Endothelial cell of umbilical vein (primary cell): ENCODE measurements at regions not wholly inside any gene's neighbourhood (a gene's known extent, or its start where the extent isn't known, plus 50 kb on each side); places are given as distances from the start of the nearest gene placed in this dataset.

Experiments used
- BruUV-seq: library from RNA; stranded (reverse); fragments of 400-500 nt; replicated peaks from 2 replicates; lab custom pipeline; 2021; lab: Mats Ljungman, UMichigan
- CTCF ChIA-PET: fragments of 300-600, 350-600 bp; sonication (Branson Sonifier 250); formaldehyde crosslinking; loops from one replicate; lab custom pipeline; 2021; ENCODE audit warnings: antibody characterized with exemption, inconsistent platforms; lab: Charles Lee
- POLR2A ChIA-PET: fragments of 300-600, 350-600 bp; sonication (Branson Sonifier 250); formaldehyde crosslinking; loops from one replicate; lab custom pipeline; 2021; ENCODE audit warnings: antibody characterized with exemption, inconsistent platforms; lab: Charles Lee
- DNase-seq: peaks from one replicate; pipeline ENCODE4 v3.0.0-alpha.2; 2011; ENCODE audit warnings: low read depth, low spot score
- FAIRE-seq: peaks from 2 replicates; lab custom pipeline; 2011; peaks lifted over from hg19 to GRCh38; lab: Jason Lieb, UNC
- H2AFZ ChIP-seq: 2 replicates; pipeline ENCODE4 v1.6.0; 2012; ENCODE audit warnings: low read depth, low read length, control low read depth, inconsistent platforms
- H3K27ac ChIP-seq: 2 replicates; pipeline ENCODE4 v1.5.1; 2011; ENCODE audit warnings: low read depth, mild to moderate bottlenecking, control low read depth, low read length, moderate library complexity; ENCODE audit not compliant: insufficient read depth
- H3K27me3 ChIP-seq, 2 experiments: 2 replicates each; pipeline versions ENCODE4 v1.6.0 to v1.6.1; 2011; ENCODE audit warnings: low read length in 2 of 2, mixed read lengths in 1 of 2; ENCODE audit not compliant: control insufficient read depth in 2 of 2, insufficient read depth in 2 of 2
- H3K36me3 ChIP-seq, 2 experiments: 2 replicates in 1 of 2; 3 replicates in 1 of 2; pipeline ENCODE4 v1.5.1; 2011; ENCODE audit warnings: low read length in 2 of 2, mild to moderate bottlenecking in 1 of 2, moderate library complexity in 1 of 2; ENCODE audit not compliant: control insufficient read depth in 2 of 2, insufficient read depth in 2 of 2; ENCODE audit errors: extremely low read depth in 1 of 2
- H3K4me1 ChIP-seq: 3 replicates; pipeline ENCODE4 v1.5.1; 2011; ENCODE audit warnings: mild to moderate bottlenecking, low read length; ENCODE audit not compliant: control insufficient read depth, insufficient read depth; ENCODE audit errors: extremely low read depth
- H3K4me2 ChIP-seq: 2 replicates; pipeline ENCODE4 v1.6.1; 2011; ENCODE audit warnings: low read length, control low read depth, mixed read lengths; ENCODE audit not compliant: insufficient read depth
- H3K4me3 ChIP-seq, 3 experiments: fragments of 200-600 bp in 1 of 3; sonication (generic), shearing (Covaris generic) in 1 of 3; replicated peaks in 1 of 3; 2 replicates each; pipeline ENCODE4 v1.5.1; 2011 to 2016; ENCODE audit warnings: control low read depth in 3 of 3, low read length in 3 of 3, mild to moderate bottlenecking in 2 of 3, inconsistent platforms in 1 of 3, low read depth in 1 of 3, moderate library complexity in 1 of 3; ENCODE audit not compliant: insufficient read depth in 1 of 3
- H3K79me2 ChIP-seq: 2 replicates; pipeline ENCODE4 v1.6.0; 2012; ENCODE audit warnings: low read length, inconsistent platforms; ENCODE audit not compliant: control insufficient read depth, insufficient read depth
- H3K9ac ChIP-seq: replicated peaks from 2 replicates; pipeline ENCODE3; 2011; ENCODE audit warnings: low read length, control low read depth; ENCODE audit not compliant: insufficient read depth; ENCODE audit errors: extremely low read depth
- H3K9me1 ChIP-seq: replicated peaks from 3 replicates; pipeline ENCODE4 v1.6.0; 2011; ENCODE audit warnings: mild to moderate bottlenecking, low read length; ENCODE audit not compliant: control insufficient read depth, insufficient read depth; ENCODE audit errors: extremely low read depth
- H3K9me3 ChIP-seq: replicated peaks from 2 replicates; pipeline ENCODE4 v1.5.1; 2012; ENCODE audit warnings: low read length, inconsistent platforms; ENCODE audit not compliant: control insufficient read depth, insufficient read depth
- H4K20me1 ChIP-seq: replicated peaks from 2 replicates; pipeline ENCODE3; 2011; ENCODE audit warnings: mild to moderate bottlenecking, low read length; ENCODE audit not compliant: control insufficient read depth, insufficient read depth; ENCODE audit errors: extremely low read depth
- EZH2 ChIP-seq: IDR thresholded peaks from 2 replicates; pipeline ENCODE4 v1.6.1; 2012; ENCODE audit warnings: borderline replicate concordance, low read depth, mild to moderate bottlenecking, moderate library complexity, low read length, inconsistent platforms; ENCODE audit not compliant: severe bottlenecking
- FOS ChIP-seq: IDR thresholded peaks from 2 replicates; pipeline ENCODE4 v1.6.1; 2011; ENCODE audit warnings: mild to moderate bottlenecking, low read length, moderate library complexity, borderline replicate concordance; ENCODE audit not compliant: insufficient read depth
- GATA2 ChIP-seq: IDR thresholded peaks from 2 replicates; pipeline ENCODE4 v1.7.0; 2011; ENCODE audit warnings: low read depth, mild to moderate bottlenecking, moderate library complexity, mixed read lengths, low read length; ENCODE audit not compliant: insufficient read length, insufficient read depth
- JUN ChIP-seq: IDR thresholded peaks from 2 replicates; pipeline ENCODE4 v1.6.1; 2011; ENCODE audit warnings: borderline replicate concordance, low read depth; ENCODE audit not compliant: insufficient read length, insufficient read depth
- MAX ChIP-seq: IDR thresholded peaks from 2 replicates; pipeline ENCODE4 v1.6.1; 2011; ENCODE audit not compliant: insufficient read depth, insufficient read length
- MYC ChIP-seq: IDR thresholded peaks from one replicate; pipeline ENCODE4 v1.6.1; 2011; ENCODE audit warnings: mild to moderate bottlenecking, low read depth, low read length
- POLR2A ChIP-seq: IDR thresholded peaks from 2 replicates; pipeline ENCODE4 v1.6.1; 2012; ENCODE audit warnings: low read depth, mild to moderate bottlenecking, control low read depth, low read length
- POLR2AphosphoS5 ChIP-seq: IDR thresholded peaks from 2 replicates; pipeline ENCODE4 v1.6.1; 2012; ENCODE audit warnings: low read depth, mild to moderate bottlenecking, control low read depth, low read length, moderate library complexity; ENCODE audit not compliant: insufficient read depth
- dilution Hi-C: fragments of 300-500 bp; cut with MboI; formaldehyde crosslinking; loops from one replicate; pipeline ENCODE4 v1.15.0; 2019; ENCODE audit warnings: low sequenced_read_pairs; ENCODE audit not compliant: extremely low pct_ligation_motif_present
- intact Hi-C: fragments of 100-400 bp; cut with micrococcal nuclease; formaldehyde crosslinking; loops from one replicate; pipeline ENCODE4 v1.10.0; 2022
- TF ChIP-seq, protein P1 (sequence below), 2 donors: IDR thresholded peaks; 1 replicate in 1 of 2; 2 replicates in 1 of 2; pipeline ENCODE4 v1.5.1; 2011; ENCODE audit warnings: low read length in 2 of 2, mild to moderate bottlenecking in 2 of 2, moderate library complexity in 2 of 2, control low read depth in 1 of 2, inconsistent platforms in 1 of 2, low read depth in 1 of 2; ENCODE audit not compliant: insufficient read depth in 1 of 2; ENCODE audit errors: extremely low read depth in 1 of 2

DNA sequence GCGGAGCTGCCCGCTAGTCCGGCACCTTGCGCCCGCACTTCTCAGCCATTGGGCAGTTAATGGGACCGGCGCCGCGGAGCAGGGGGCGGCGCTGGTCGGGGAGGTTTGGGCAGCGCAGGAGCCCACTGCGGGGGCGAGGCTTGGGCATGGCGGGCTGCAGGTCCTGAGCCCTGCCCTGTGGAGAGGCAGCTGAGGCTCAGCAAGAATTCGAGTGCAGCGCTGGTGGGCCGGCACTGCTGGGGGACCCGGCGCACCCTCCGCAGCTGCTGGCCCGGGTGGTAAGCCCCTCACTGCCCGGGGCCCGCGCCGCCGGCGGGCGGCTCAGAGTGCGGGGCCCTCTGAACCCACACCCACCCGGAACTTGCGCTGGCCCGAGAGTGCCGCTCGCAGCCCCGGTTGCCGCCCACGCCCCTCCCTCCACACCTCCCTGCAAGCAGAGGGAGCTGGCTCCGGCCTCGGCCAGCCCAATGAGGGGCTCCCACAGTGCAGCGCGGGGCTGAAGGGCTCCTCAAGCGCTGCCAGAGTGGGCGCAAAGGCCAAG lies 835.0 kb downstream of the TBL1XR1 start:
- no peak overlapping the region for H2AFZ ChIP-seq
- no peaks in the 10 kb centered on the region for H3K36me3 ChIP-seq
- no peak for TF ChIP-seq MAX
- no peak for TF ChIP-seq POLR2AphosphoS5
- TF ChIP-seq FOS: no peak
- no peak for TF ChIP-seq GATA2
- TF ChIP-seq POLR2A: no peak
- no peak for TF ChIP-seq MYC
- no peak for TF ChIP-seq JUN
- TF ChIP-seq, protein P1, sequence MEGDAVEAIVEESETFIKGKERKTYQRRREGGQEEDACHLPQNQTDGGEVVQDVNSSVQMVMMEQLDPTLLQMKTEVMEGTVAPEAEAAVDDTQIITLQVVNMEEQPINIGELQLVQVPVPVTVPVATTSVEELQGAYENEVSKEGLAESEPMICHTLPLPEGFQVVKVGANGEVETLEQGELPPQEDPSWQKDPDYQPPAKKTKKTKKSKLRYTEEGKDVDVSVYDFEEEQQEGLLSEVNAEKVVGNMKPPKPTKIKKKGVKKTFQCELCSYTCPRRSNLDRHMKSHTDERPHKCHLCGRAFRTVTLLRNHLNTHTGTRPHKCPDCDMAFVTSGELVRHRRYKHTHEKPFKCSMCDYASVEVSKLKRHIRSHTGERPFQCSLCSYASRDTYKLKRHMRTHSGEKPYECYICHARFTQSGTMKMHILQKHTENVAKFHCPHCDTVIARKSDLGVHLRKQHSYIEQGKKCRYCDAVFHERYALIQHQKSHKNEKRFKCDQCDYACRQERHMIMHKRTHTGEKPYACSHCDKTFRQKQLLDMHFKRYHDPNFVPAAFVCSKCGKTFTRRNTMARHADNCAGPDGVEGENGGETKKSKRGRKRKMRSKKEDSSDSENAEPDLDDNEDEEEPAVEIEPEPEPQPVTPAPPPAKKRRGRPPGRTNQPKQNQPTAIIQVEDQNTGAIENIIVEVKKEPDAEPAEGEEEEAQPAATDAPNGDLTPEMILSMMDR (IDR thresholded peaks at IDR 0.05; ENCODE audit: extremely low read depth in 1 of 2, insufficient read depth in 1 of 2, low read depth in 1 of 2, low read length in 2 of 2): no peak
- no peak for TF ChIP-seq EZH2
- dilution Hi-C loops: no loop called here
- no peaks in the 10 kb centered on the region for H3K9me1 ChIP-seq
- no peak overlapping the region for H3K4me3 ChIP-seq
- H3K27ac ChIP-seq: no peak overlapping the region
- H4K20me1 ChIP-seq: no peaks in the 10 kb centered on the region
- no peaks in the 10 kb centered on the region for H3K27me3 ChIP-seq
- H3K4me2 ChIP-seq: no peak overlapping the region
- H3K4me1 ChIP-seq: no peaks in the 10 kb centered on the region
- intact Hi-C loops: no loop called here
- POLR2A ChIA-PET: no interaction called here
- no peaks in the 10 kb centered on the region for H3K79me2 ChIP-seq
- H3K9me3 ChIP-seq: no peaks in the 10 kb centered on the region
- no peak for DNase-seq
- FAIRE-seq: no peak
- CTCF ChIA-PET: no interaction called here
- BruUV-seq: no TSS peak
- no peak overlapping the region for H3K9ac ChIP-seq
